Erythroblast (primary cell): ENCODE measurements at regions not wholly inside any gene's neighbourhood (a gene's known extent, or its start where the extent isn't known, plus 50 kb on each side); places are given as distances from the start of the nearest gene placed in this dataset.

ENCODE experiments used
- GATA1 ChIP-seq: IDR thresholded peaks from 2 replicates; pipeline ENCODE4 v1.6.1; 2011; ENCODE audit warnings: low read depth, mild to moderate bottlenecking, control low read depth, low read length, moderate library complexity
- POLR2A ChIP-seq: IDR thresholded peaks from 2 replicates; pipeline ENCODE4 v1.6.1; 2011; ENCODE audit warnings: mild to moderate bottlenecking, low read length

DNA sequence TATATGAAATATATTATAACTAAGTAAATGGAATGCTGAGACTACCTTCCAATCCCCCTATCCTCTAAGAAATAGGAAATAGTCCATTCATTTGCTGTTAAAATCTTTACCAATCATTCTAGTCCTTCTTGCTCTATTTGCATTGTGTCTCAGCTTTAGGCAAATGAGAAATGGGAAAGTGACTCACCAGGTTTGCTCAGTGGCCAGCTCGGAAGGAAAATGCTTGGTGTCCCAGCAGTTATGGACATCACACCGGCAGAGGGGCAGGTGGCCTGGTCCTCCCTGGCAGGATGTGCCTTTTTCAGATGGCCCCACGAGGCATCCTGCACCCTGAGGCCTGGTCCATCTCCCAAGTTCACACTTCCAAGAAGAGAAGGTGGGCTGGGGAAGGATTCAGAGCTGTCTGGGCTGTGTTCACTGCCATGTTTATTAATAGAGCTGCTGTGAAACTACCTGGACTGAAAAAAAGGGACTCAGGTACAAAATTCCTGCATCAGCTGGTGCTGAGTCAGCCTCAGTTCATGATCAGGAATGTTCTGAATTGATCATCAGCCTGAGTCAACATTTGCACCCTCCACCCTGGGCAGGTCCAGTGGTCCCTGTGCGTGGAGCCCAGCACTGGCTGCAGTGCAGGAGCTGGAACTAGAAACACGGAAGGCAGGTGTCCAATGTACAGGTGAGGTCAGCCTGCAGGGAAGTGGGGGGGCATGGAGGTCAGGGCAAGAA, 60.1 kb upstream of the ARL4C start:
- TF ChIP-seq POLR2A (no peak), GATA1 (no peak)
